ENCODE measurements at regions not wholly inside any gene's neighbourhood (a gene's known extent, or its start where the extent isn't known, plus 50 kb on each side); places are given as distances from the start of the nearest gene placed in this dataset.

GRCh38 chr12:91851741-91852477, 293.7 kb downstream of the BTG1 start:
- Histone ChIP-seq H3K9me2 (replicated peaks; ENCODE audit: insufficient read depth, low read length) (no peaks in the 10 kb centered on the region), H3K79me2 (ENCODE audit: insufficient read depth, low read length) (no peaks in the 10 kb centered on the region), H3K9me3 (ENCODE audit: insufficient read depth, low read length) (no peaks in the 10 kb centered on the region), H3K27me3 (ENCODE audit: low read length) (no peaks in the 10 kb centered on the region), H3K4me2 (ENCODE audit: low read depth, low read length, poor library complexity, severe bottlenecking) (no peak overlapping the region), H3K27ac (ENCODE audit: low read depth, low read length) (no peak overlapping the region), H3K4me3 (ENCODE audit: insufficient read depth, low read length, poor library complexity, severe bottlenecking) (no peak overlapping the region), H4K20me1 (ENCODE audit: low read depth, low read length) (no peaks in the 10 kb centered on the region), H3K36me3 (ENCODE audit: low read length) (no peaks in the 10 kb centered on the region), H3K9ac (ENCODE audit: low read length) (no peak overlapping the region), H2AFZ (ENCODE audit: low read depth, low read length, severe bottlenecking) (no peak overlapping the region), H3F3A (ENCODE audit: insufficient read depth) (no peaks in the 10 kb centered on the region)
- TF ChIP-seq CTCF (IDR thresholded peaks at IDR 0.05; ENCODE audit: insufficient read depth, low read length, poor library complexity, severe bottlenecking) (no peak), EZH2phosphoT487 (conservative IDR thresholded peaks at IDR 0.05; ENCODE audit: low read length) (no peak)

GRCh38 chr12:91846466-91847055, 299.1 kb downstream of the BTG1 start:
- no peaks in the 10 kb centered on the region for H3K79me2 ChIP-seq (ENCODE audit: insufficient read depth, low read length)
- no peak overlapping the region for H3K9ac ChIP-seq (ENCODE audit: low read length)
- H3F3A ChIP-seq (ENCODE audit: insufficient read depth), result no peaks in the 10 kb centered on the region
- H3K4me3 ChIP-seq (ENCODE audit: insufficient read depth, low read length, poor library complexity, severe bottlenecking), result no peak overlapping the region
- no peaks in the 10 kb centered on the region for H3K9me2 ChIP-seq (replicated peaks; ENCODE audit: insufficient read depth, low read length)
- H3K9me3 ChIP-seq (ENCODE audit: insufficient read depth, low read length), result no peaks in the 10 kb centered on the region
- H3K4me2 ChIP-seq (ENCODE audit: low read depth, low read length, poor library complexity, severe bottlenecking), result no peak overlapping the region
- H3K27me3 ChIP-seq (ENCODE audit: low read length), result peaks cover 4% of the 10 kb centered on the region; the same call in 1 of the 2 replicates
- no peak overlapping the region for H3K27ac ChIP-seq (ENCODE audit: low read depth, low read length)
- no peaks in the 10 kb centered on the region for H4K20me1 ChIP-seq (ENCODE audit: low read depth, low read length)
- H2AFZ ChIP-seq (ENCODE audit: low read depth, low read length, severe bottlenecking), result no peak overlapping the region
- H3K36me3 ChIP-seq (ENCODE audit: low read length), result no peaks in the 10 kb centered on the region
- no peak for TF ChIP-seq CTCF (IDR thresholded peaks at IDR 0.05; ENCODE audit: insufficient read depth, low read length, poor library complexity, severe bottlenecking)
- TF ChIP-seq EZH2phosphoT487 (conservative IDR thresholded peaks at IDR 0.05; ENCODE audit: low read length), result no peak

- Histone ChIP-seq H3K4me2 (ENCODE audit: low read depth, low read length, poor library complexity, severe bottlenecking) (no peak overlapping the region), H3K9me2 (replicated peaks; ENCODE audit: insufficient read depth, low read length) (no peaks in the 10 kb centered on the region), H3K79me2 (ENCODE audit: insufficient read depth, low read length) (no peaks in the 10 kb centered on the region), H3K9ac (ENCODE audit: low read length) (no peak overlapping the region), H3K4me3 (ENCODE audit: insufficient read depth, low read length, poor library complexity, severe bottlenecking) (no peak overlapping the region), H4K20me1 (ENCODE audit: low read depth, low read length) (no peaks in the 10 kb centered on the region), H3F3A (ENCODE audit: insufficient read depth) (no peaks in the 10 kb centered on the region), H3K9me3 (ENCODE audit: insufficient read depth, low read length) (no peaks in the 10 kb centered on the region), H2AFZ (ENCODE audit: low read depth, low read length, severe bottlenecking) (no peak overlapping the region), H3K27ac (ENCODE audit: low read depth, low read length) (no peak overlapping the region), H3K27me3 (ENCODE audit: low read length) (peaks cover 4% of the 10 kb centered on the region; the same call in 1 of the 2 replicates), H3K36me3 (ENCODE audit: low read length) (no peaks in the 10 kb centered on the region)
- no peak for TF ChIP-seq EZH2phosphoT487 (conservative IDR thresholded peaks at IDR 0.05; ENCODE audit: low read length)
- TF ChIP-seq CTCF (IDR thresholded peaks at IDR 0.05; ENCODE audit: insufficient read depth, low read length, poor library complexity, severe bottlenecking), result no peak
Observed at GRCh38 chr12:91845365-91845764, 300.3 kb downstream of the BTG1 start.

All from SU-DHL-6 (cell line).